ENCODE measurements at regions not wholly inside any gene's neighbourhood (a gene's known extent, or its start where the extent isn't known, plus 50 kb on each side); places are given as distances from the start of the nearest gene placed in this dataset.

GRCh38 chr20:37596890-37597536 is 69.3 kb upstream of the BLCAP start:
- Histone ChIP-seq H3K36me3 (ENCODE audit: control insufficient read depth in 1 of 2, insufficient read depth in 2 of 2, low read length in 2 of 2) (no peaks in the 10 kb centered on the region), H3K9me2 (ENCODE audit: insufficient read depth) (no peaks in the 10 kb centered on the region), H3K4me2 (ENCODE audit: low read length) (no peak overlapping the region), H3K4me1 (ENCODE audit: control insufficient read depth in 1 of 2, insufficient read depth in 2 of 2, low read length in 2 of 2) (no peaks in the 10 kb centered on the region), H2AFZ (ENCODE audit: low read depth, low read length, poor library complexity, severe bottlenecking) (no peak overlapping the region), H3K27ac (ENCODE audit: low read depth, low read length) (no peak overlapping the region), H3K4me3 (replicated peaks in 1 of 2; ENCODE audit: low read depth in 1 of 2, low read length in 2 of 2) (no peak overlapping the region), H3K79me2 (ENCODE audit: insufficient read depth, low read length) (no peaks in the 10 kb centered on the region), H3K9ac (ENCODE audit: low read length) (no peak overlapping the region), H3K27me3 (ENCODE audit: insufficient read depth, low read length) (peaks cover 50% of the 10 kb centered on the region), H4K20me1 (ENCODE audit: insufficient read depth) (no peaks in the 10 kb centered on the region), H3K9me3 (ENCODE audit: control insufficient read depth in 1 of 2, insufficient read depth in 1 of 2, low read depth in 1 of 2, low read length in 2 of 2) (no peaks in the 10 kb centered on the region)
- ChIA-PET RAD21 (ENCODE audit: low non-redundant PET in 1 of 2, low total read pairs in 2 of 2, uncharacterized antibody in 2 of 2, unreplicated experiment in 2 of 2) (interaction anchor here in 1 of 2 experiments (0.7 kb wide), 1 partner anchor 19 kb away, joined by 3 read pairs; no protein-coding TSS in a partner anchor), POLR2A (interaction anchor here (0.6 kb wide), 1 partner anchor 26 kb away, joined by 3 read pairs; no protein-coding TSS in a partner anchor), CTCF (no interaction called here)
- DNase-seq (ENCODE audit: low read depth, low spot score) = no peak
- no TSS peak for BruUV-seq (replicated peaks)
- no peak for TF ChIP-seq YY1 (IDR thresholded peaks at IDR 0.05; ENCODE audit: extremely low read depth, insufficient replicate concordance, low read depth, low read length)
- TF ChIP-seq, protein P1, sequence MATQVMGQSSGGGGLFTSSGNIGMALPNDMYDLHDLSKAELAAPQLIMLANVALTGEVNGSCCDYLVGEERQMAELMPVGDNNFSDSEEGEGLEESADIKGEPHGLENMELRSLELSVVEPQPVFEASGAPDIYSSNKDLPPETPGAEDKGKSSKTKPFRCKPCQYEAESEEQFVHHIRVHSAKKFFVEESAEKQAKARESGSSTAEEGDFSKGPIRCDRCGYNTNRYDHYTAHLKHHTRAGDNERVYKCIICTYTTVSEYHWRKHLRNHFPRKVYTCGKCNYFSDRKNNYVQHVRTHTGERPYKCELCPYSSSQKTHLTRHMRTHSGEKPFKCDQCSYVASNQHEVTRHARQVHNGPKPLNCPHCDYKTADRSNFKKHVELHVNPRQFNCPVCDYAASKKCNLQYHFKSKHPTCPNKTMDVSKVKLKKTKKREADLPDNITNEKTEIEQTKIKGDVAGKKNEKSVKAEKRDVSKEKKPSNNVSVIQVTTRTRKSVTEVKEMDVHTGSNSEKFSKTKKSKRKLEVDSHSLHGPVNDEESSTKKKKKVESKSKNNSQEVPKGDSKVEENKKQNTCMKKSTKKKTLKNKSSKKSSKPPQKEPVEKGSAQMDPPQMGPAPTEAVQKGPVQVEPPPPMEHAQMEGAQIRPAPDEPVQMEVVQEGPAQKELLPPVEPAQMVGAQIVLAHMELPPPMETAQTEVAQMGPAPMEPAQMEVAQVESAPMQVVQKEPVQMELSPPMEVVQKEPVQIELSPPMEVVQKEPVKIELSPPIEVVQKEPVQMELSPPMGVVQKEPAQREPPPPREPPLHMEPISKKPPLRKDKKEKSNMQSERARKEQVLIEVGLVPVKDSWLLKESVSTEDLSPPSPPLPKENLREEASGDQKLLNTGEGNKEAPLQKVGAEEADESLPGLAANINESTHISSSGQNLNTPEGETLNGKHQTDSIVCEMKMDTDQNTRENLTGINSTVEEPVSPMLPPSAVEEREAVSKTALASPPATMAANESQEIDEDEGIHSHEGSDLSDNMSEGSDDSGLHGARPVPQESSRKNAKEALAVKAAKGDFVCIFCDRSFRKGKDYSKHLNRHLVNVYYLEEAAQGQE (IDR thresholded peaks at IDR 0.05; ENCODE audit: low read depth) = no peak
- no peak for TF ChIP-seq RAD21 (IDR thresholded peaks at IDR 0.05; ENCODE audit: low read depth)
- no peak for TF ChIP-seq MAX (IDR thresholded peaks at IDR 0.05)
- no peak for TF ChIP-seq TCF7L2 (IDR thresholded peaks at IDR 0.05; ENCODE audit: borderline replicate concordance, extremely low read depth, insufficient read depth, insufficient read length)
- no peak for TF ChIP-seq ZNF274 (IDR thresholded peaks at IDR 0.05; ENCODE audit: low read depth, low read length)
- TF ChIP-seq POLR2AphosphoS5 (IDR thresholded peaks at IDR 0.05; ENCODE audit: low read depth, low read length) = no peak
- ATAC-seq = no peak
- intact Hi-C loops (cut with micrococcal nuclease) = no loop called here

Measured in HCT116 (cell line).